NCI-H2029 treated with DMSO at 0.1 percent for 48 hours (cell line): ENCODE measurements at regions not wholly inside any gene's neighbourhood (a gene's known extent, or its start where the extent isn't known, plus 50 kb on each side); places are given as distances from the start of the nearest gene placed in this dataset.
A peak's percentile ranks its signal among the peaks of the same experiment; 100 is the strongest.
"Not testable (repeated sequence)": the region's sequence is repeated elsewhere in the genome, so short reads cannot be mapped to it uniquely, and the experiment has no call there.

Source experiments
- DNase-seq: peaks from one replicate; lab custom pipeline; 2025; lab: John Stamatoyannopoulos, UW

GRCh38 chr4:151563194-151563593, 154.2 kb downstream of the FHIP1A start:
- peak; percentile 81 for DNase-seq

DNA sequence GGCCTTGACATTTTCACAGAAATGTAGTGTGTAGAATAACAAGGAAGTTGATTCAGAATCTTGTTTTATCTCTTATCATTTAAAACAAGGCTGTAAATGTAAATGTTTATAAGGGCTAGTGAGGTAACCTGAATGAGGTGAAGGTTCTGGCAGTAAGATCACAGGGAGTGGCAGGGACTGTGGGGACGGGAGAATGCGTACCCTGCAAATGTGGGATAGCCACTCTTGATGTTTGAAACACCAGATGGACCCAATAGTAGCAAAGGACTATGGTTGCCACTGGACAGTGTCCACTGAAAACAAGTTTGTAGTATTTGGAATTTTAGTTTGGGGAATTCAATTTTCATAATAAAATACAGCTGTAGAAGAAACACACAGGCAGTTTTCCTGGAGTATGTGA, 155.3 kb downstream of the FHIP1A start:
- DNase-seq: no peak

DNA sequence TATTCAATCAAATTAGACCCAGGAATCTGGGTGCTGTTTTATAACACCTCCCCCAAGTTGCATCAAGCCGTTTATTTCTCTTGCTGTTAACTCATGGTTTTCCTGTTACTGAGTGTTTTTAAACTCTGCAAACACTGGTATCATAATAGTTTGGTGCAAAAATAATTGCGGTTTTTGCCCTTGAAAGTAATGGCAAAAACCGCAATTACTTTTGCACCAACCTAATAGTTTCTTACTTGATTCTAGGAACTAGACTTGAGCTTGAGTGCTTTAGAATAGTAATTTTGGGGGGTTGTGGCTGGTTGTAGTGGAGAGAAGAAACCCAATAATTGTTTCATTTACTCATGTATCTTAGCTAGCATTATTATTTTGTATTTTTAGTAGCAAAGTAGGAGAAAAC, 156.6 kb downstream of the FHIP1A start:
- DNase-seq: no peak

DNA sequence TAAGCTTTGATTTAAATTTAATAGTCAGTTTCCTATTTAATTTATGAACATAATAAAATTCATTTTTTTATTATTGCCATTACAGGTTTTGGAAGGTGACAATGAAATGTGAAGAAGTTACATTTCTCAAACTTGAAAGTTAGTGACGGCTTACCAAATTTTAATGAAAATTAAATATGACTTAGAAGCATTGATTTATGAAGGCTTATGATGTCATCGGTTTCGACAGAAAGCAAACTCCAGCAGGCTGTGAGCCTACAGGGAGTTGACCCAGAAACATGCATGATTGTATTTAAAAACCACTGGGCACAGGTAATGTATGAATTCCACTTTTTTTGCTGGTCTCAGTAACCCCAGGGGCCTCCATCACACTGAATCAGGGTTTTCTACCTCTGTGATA, 157.1 kb downstream of the FHIP1A start:
- DNase-seq: no peak

GRCh38 chr4:151567056-151567455, 158.1 kb downstream of the FHIP1A start:
- DNase-seq: no peak

DNA sequence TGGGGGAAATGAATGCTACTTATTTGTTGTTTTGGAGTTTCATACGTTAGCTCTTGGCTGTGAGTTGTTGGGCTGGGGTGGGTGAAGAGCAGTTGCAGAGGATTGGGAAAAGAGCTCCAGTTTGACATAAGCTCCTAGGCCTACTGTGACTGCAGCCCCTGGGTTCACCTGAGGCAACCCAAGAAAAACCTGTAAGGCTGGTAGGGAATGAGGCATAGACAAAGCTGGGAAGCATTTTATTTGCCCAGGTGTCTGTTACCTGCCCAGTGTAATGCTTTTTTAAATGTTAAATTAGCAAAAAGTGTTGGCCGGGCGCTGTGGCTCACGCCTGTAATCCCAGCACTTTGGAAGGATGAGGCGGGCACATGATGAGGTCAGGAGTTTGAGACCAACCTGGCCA, 160.0 kb downstream of the FHIP1A start:
- no peak for DNase-seq

- DNase-seq: peak; percentile 96
These were observed 160.7 kb downstream of the FHIP1A start for GRCh38 chr4:151569650-151570049.

DNA sequence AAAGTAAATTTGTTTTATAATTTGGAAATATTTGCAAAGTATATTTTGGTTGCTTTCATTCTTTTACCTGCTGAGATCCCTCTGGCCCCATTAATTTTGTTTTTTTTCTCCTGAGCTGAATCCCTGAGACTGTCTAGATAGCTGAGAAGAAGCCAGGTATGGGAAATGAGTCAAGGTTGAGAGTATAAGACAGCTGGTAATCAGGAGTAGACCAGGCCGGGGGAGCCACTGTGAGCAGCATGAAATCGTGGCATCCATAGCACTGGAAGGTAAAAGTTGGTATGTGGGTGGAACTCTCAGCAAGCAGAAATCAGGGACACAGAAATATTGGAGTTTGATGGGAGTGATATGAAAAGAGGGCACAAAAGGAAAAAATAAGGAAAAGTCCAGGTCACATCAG, 164.5 kb downstream of the FHIP1A start:
- no peak for DNase-seq

- DNase-seq: no peak
These were observed 165.0 kb downstream of the FHIP1A start for GRCh38 chr4:151573945-151574344.

DNA sequence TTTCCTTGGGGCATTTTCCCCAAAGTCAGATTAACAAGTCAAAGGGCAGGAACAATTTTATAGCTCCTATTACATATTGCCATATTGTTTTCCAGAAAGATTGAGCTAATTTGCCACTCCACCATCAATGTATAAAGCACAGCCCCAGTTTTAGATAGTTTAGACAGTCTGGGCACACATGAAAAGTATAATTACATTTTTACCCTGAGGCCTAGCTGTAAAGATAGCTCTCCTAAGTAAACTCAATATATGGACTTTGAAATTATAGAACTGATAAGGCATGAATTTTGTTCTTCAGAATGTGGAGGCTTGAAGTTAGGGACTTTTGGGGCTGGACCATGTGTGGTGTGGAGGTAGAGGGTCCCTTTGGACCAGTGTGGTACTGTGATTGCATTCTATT, 166.0 kb downstream of the FHIP1A start:
- no peak for DNase-seq

- no peak for DNase-seq
These were observed 166.7 kb downstream of the FHIP1A start for GRCh38 chr4:151575646-151576045.

DNA sequence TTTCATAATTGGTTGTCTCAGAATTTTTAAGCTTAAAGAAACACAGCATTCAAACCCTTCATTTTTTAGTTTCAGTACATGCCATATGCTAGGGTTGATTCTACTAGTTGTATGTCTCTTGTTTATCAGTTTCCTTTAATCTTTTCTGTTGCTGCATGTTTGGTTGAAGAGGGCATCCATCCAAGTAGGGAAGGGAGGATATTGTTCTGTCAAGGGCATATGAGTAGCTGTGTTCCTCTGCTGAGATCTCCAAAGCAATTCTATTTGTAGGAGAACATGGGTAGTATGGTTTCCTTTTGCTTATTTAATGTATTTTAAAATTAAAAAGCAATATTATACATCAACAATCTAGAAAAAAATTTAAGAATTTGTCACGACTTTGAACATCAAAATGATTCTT, 167.7 kb downstream of the FHIP1A start:
- no peak for DNase-seq

GRCh38 chr4:151581570-151581969, 172.6 kb downstream of the FHIP1A start:
- DNase-seq: no peak

DNA sequence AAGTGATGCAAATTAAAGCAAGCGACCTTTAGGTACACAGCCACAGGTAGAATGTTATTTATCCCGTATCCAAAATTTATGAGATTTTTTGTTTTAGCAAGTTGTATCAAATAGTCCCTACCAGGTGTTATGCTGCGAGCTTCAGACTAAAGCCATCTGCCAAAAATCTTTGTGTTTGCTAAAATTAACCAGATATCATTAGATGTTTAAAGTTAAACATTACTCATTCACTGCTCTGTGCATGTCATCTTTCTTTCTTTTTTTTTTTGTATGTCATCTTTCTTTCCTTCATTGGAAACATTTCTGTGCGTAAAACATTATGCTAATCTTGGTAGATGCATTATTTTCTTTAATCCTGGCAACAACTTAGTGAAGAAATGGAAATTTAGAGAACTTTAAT, 173.1 kb downstream of the FHIP1A start:
- DNase-seq: no peak

DNA sequence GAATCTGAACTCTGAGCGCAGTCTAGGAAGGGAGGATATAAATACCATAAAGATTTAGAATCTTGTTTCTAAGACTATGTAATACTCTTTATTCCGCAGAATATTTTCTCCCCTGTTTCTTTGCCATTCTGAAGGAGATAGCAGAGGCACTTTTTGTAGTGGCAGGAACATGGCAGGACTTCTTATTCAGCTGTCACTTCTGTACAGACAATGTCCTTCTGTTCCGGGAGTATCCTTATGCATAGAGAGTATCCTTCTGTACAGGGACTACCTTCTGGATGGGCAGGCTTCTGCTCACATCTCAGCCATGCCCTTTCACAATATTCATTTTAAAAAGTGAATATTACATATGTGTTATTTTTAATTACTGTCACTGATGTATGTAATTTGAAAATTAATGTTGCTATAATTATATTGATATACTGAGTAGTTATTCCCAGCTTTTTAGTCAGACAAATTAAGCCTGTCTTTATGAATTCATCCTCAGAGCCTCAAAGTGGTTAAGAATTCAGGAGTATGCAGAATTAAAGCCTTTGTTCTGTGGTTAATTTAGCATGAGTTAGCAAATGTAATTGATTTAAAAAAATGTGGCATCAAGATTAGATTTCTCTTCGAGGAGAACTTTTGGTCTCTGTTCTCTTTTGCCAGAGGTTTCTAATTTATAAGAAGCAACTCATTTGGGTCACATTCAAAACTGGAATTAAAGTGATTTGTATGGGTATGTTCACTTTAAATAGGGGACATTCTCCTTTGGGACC, 174.4 kb downstream of the FHIP1A start:
- no peak for DNase-seq

GRCh38 chr4:151584101-151584500, 175.1 kb downstream of the FHIP1A start:
- DNase-seq: no peak

DNA sequence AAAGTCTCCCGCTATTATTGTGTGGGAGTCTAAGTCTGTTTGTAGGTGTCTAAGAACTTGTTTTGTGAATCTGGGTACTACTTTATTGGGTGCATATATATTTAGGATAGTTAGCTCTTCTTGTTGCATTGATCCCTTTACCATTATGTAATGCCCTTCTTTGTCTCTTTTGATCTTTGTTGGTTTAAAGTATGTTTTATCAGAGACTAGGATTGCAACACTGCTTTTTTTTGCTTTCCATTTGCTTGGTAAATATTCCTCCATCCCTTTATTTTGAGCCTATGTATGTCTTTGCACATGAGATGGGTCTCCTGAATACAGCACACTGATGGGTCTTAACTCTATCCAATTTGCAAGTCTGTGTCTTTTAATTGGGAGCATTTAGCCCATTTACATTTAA, 165.2 kb downstream of the GATB start:
- not testable (repeated sequence) for DNase-seq

DNA sequence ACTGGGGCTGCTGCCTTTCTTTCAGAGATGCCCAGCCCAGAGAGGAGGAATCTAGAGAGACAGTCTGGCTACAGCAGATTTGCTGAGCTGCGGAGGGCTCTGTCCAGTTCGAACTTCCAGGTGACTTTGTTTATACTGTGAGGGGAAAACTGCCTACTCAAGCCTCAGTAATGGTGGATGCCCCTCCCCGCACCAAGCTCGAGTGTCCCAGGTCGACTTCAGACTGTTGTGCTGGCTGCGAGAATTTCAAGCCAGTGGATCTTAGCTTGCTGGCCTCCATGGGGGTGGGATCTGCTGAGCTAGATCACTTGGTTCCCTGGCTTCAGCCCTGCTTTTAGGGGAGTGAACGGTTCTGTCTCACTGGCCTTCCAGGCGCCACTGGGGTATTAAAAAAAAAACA, 163.1 kb downstream of the GATB start:
- DNase-seq: not testable (repeated sequence)

DNA sequence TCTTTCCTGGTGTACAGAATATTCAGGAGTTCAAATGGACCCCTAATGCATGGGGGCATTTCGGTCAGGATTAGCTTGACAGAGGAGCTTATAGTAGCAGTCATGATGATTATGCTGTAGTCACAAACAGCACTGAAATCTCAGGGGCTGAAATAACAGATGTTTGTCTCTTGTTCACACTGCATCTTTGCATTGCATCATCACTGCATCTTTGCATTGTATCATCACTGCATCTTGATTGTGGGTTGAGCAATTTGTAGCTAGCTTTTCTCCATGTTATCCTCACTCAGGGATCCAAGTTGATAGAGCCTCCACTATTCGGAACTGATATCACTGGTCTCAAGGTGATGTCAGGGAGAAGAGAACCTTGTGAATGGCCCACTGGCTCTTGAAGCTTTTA, 160.9 kb downstream of the GATB start:
- no peak for DNase-seq

DNA sequence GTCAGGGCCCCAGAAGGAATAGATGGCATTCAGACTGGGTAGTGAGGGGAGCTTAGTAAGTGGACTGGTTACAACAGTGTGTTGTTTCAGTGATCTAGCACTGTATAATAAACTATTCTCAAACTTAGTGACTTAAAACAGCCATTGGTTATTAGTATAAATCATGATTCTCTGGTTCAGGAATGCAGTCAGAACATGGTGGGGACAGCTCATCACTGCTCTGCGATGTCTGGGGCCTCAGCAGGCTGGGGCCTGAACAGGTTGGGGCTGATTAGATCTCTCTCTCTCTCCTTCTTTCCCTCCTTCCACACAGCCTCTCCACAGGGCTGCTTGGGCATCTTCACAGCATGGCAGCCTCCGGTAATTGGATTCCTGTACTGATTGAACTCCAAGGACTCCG, 160.4 kb downstream of the GATB start:
- DNase-seq: no peak

- DNase-seq: no peak
These were observed 157.4 kb downstream of the GATB start for GRCh38 chr4:151603377-151603776.

- no peak for DNase-seq
These were observed 156.6 kb downstream of the GATB start for GRCh38 chr4:151604238-151604637.

- DNase-seq: no peak
These were observed 155.6 kb downstream of the GATB start for GRCh38 chr4:151605215-151605614.

DNA sequence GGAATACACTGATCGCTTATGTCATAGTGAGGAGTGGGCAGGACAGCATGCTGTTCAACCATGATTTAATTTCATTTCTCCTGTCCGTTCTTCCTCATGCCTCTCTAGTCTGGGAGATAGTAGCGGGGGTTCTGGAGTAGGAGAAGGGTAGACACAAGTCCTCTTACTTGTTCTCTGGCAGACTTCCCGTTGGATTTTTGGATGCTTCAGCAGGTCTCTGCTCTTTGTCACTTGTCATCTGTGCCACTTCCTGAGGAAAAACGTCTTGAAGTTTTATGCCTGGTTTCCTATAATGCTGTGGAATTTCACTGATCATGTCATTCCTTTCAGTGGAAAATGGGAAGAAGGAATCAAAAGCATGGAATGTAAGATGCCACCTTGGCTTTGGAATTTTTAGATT, 154.7 kb downstream of the GATB start:
- DNase-seq: no peak
